K562 (cell line): ENCODE measurements at regions not wholly inside any gene's neighbourhood (a gene's known extent, or its start where the extent isn't known, plus 50 kb on each side); places are given as distances from the start of the nearest gene placed in this dataset.
A peak's percentile ranks its signal among the peaks of the same experiment; 100 is the strongest.

Experiments
- ATAC-seq: fragments of 200-7000 bp; cut with Tn5 transposase; 3 replicates; pipeline ENCODE4 v1.9.1; 2020; ENCODE audit warnings: moderate library complexity
- BruUV-seq: library from RNA; stranded (reverse); fragments of 400-500 nt; replicated peaks from 2 replicates; lab custom pipeline; 2021; lab: Mats Ljungman, UMichigan
- CTCF ChIA-PET: fragments of 300-600 bp; formaldehyde crosslinking; extraction: SDS; loops from one replicate; lab custom pipeline; 2021; ENCODE audit warnings: low intra/inter-chr PET ratio; lab: Yijun Ruan, JAX
- POLR2A ChIA-PET: fragments of 300-600, 350-650 bp; sonication (Branson Sonifier 250); formaldehyde crosslinking; extraction: SDS; loops from one replicate; lab custom pipeline; 2021; ENCODE audit warnings: antibody characterized with exemption, inconsistent platforms; lab: Yijun Ruan, JAX
- DNase-seq, 4 experiments: peaks; one replicate each; pipeline versions ENCODE4 v3.0.0 to v3.0.0-alpha.2; 2011 to 2018; ENCODE audit warnings: low spot score in 3 of 4, mixed read lengths in 3 of 4; ENCODE audit errors: extremely low read depth in 1 of 4
- FAIRE-seq: peaks from 2 replicates; lab custom pipeline; 2011; peaks lifted over from hg19 to GRCh38; lab: Jason Lieb, UNC
- H2AFZ ChIP-seq: 2 replicates; pipeline ENCODE4 v1.6.0; 2011; ENCODE audit warnings: low read depth, low read length, control low read depth, inconsistent platforms
- H3K27ac ChIP-seq: fragments of 200-600 bp; 3 replicates; pipeline ENCODE4 v1.8.0; 2011; ENCODE audit warnings: low read depth, mild to moderate bottlenecking, control low read depth, inconsistent platforms, low read length, moderate library complexity, mixed read lengths; ENCODE audit errors: extremely low read depth
- H3K27me3 ChIP-seq, 2 experiments: fragments of 300-600 bp in 1 of 2; 2 replicates in 1 of 2; 3 replicates in 1 of 2; pipeline versions ENCODE4 v1.6.0 to v1.8.0; 2011; ENCODE audit warnings: inconsistent platforms in 2 of 2, low read length in 2 of 2, mild to moderate bottlenecking in 1 of 2, mixed read lengths in 1 of 2, moderate library complexity in 1 of 2; ENCODE audit not compliant: control insufficient read depth in 2 of 2, insufficient read depth in 2 of 2
- H3K36me3 ChIP-seq: fragments of 300-600 bp; 3 replicates; pipeline ENCODE4 v1.8.0; 2011; ENCODE audit warnings: mild to moderate bottlenecking, low read length, inconsistent platforms; ENCODE audit not compliant: control insufficient read depth, insufficient read depth
- H3K4me1 ChIP-seq, 2 experiments: fragments of 200-600 bp in 1 of 2; replicated peaks in 1 of 2; 2 replicates in 1 of 2; 3 replicates in 1 of 2; pipeline versions ENCODE4 v1.5.1 to v1.8.0; 2011; ENCODE audit warnings: inconsistent platforms in 2 of 2, low read length in 2 of 2, mild to moderate bottlenecking in 1 of 2, mixed read lengths in 1 of 2, moderate library complexity in 1 of 2; ENCODE audit not compliant: control insufficient read depth in 2 of 2, insufficient read depth in 2 of 2
- H3K4me2 ChIP-seq: 2 replicates; pipeline ENCODE4 v1.6.1; 2011; ENCODE audit warnings: low read length, control low read depth, inconsistent platforms, mixed read lengths; ENCODE audit not compliant: insufficient read depth
- H3K4me3 ChIP-seq: fragments of 200-600 bp; sonication (generic), shearing (Covaris generic); 2 replicates; pipeline ENCODE4 v1.5.1; 2016; ENCODE audit warnings: control low read depth, inconsistent platforms
- H3K79me2 ChIP-seq: fragments of 200-600 bp; 3 replicates; pipeline ENCODE4 v1.8.0; 2011; ENCODE audit warnings: low read length, inconsistent platforms; ENCODE audit not compliant: control insufficient read depth, insufficient read depth
- H3K9ac ChIP-seq, 2 experiments: 2 replicates each; pipeline versions ENCODE4 v1.6.0 to v1.6.1; 2011; ENCODE audit warnings: low read depth in 2 of 2, low read length in 2 of 2, control low read depth in 1 of 2, inconsistent platforms in 1 of 2, mild to moderate bottlenecking in 1 of 2, mixed read lengths in 1 of 2; ENCODE audit not compliant: insufficient read depth in 1 of 2
- H3K9me1 ChIP-seq: one replicate; pipeline ENCODE4 v1.6.0; 2011; ENCODE audit warnings: inconsistent platforms, mild to moderate bottlenecking, low read length, moderate library complexity; ENCODE audit not compliant: control insufficient read depth, insufficient read depth
- H3K9me3 ChIP-seq: replicated peaks from 2 replicates; pipeline ENCODE4 v1.5.1; 2011; ENCODE audit warnings: low read depth, low read length, inconsistent platforms; ENCODE audit not compliant: control insufficient read depth, insufficient read depth
- H4K20me1 ChIP-seq: replicated peaks from 2 replicates; pipeline ENCODE4 v1.6.1; 2011; ENCODE audit warnings: low read length, inconsistent platforms, mixed read lengths; ENCODE audit not compliant: control insufficient read depth, insufficient read depth
- C11orf30 ChIP-seq: fragments of 450-650 bp; IDR thresholded peaks from 2 replicates; pipeline ENCODE4 v1.6.1; 2016; ENCODE audit warnings: low read depth, mild to moderate bottlenecking
- NFYB ChIP-seq: IDR thresholded peaks from 2 replicates; pipeline ENCODE4 v1.6.1; 2011; ENCODE audit warnings: mild to moderate bottlenecking, moderate library complexity; ENCODE audit not compliant: insufficient read length; ENCODE audit errors: extremely low read depth
- TCF7 ChIP-seq: sonication (generic); IDR thresholded peaks from 2 replicates; pipeline ENCODE4 v1.6.1; 2016; ENCODE audit warnings: antibody characterized with exemption, borderline replicate concordance
- U2AF1 ChIP-seq: fragments of 200-400 bp; formaldehyde crosslinking; optimal IDR thresholded peaks from 2 replicates; pipeline ENCODE3; 2017; ENCODE audit warnings: mild to moderate bottlenecking, low read depth, low read length, moderate library complexity
- ZBTB8A ChIP-seq: fragments of 450-650 bp; IDR thresholded peaks from 2 replicates; pipeline ENCODE4 v1.6.1; 2018; ENCODE audit warnings: mild to moderate bottlenecking, moderate library complexity; ENCODE audit not compliant: partially characterized antibody
- ZFPM2 ChIP-seq: fragments of 250-450 bp; sonication (Bioruptor Pico); IDR thresholded peaks from 2 replicates; pipeline ENCODE4 v1.5.1; 2022; ENCODE audit warnings: mild to moderate bottlenecking
- ZNF184 ChIP-seq: sonication (generic); formaldehyde crosslinking; IDR thresholded peaks from 2 replicates; pipeline ENCODE4 v1.5.0; 2020; ENCODE audit warnings: missing genetic modification reagents
- ZNF316 ChIP-seq: fragments of 450-650 bp; IDR thresholded peaks from 2 replicates; pipeline ENCODE4 v1.6.1; 2016
- in situ Hi-C: fragments of 300-500 bp; cut with MboI; formaldehyde crosslinking; loops from 4 replicates; pipeline ENCODE4 v1.15.0; 2018; ENCODE audit warnings: inconsistent platforms, mixed read lengths
- intact Hi-C: fragments of 100-400 bp; cut with micrococcal nuclease; formaldehyde crosslinking; loops from 2 replicates; pipeline ENCODE4 v1.14.2; 2022
- TF ChIP-seq, protein P1 (sequence below): sonication (generic); formaldehyde crosslinking; IDR thresholded peaks from 2 replicates; pipeline ENCODE4 v1.8.0; 2022; ENCODE audit warnings: mild to moderate bottlenecking, low read depth, missing genetic modification reagents

- 0 out of 2 replicates have a peak, but pooled peaks cover 1% of the 10 kb centered on the region for H3K9me3 ChIP-seq
- TF ChIP-seq NFYB (no peak), ZNF184 (CRISPR knock-in tag) (no peak), ZFPM2 (CRISPR knock-in tag) (no peak), U2AF1 (no peak), C11orf30 (peak; percentile 44; the same call in 1 of the 2 replicates), ZBTB8A (no peak), TCF7 (no peak), ZNF316 (peak; percentile 61)
- TF ChIP-seq, protein P1, sequence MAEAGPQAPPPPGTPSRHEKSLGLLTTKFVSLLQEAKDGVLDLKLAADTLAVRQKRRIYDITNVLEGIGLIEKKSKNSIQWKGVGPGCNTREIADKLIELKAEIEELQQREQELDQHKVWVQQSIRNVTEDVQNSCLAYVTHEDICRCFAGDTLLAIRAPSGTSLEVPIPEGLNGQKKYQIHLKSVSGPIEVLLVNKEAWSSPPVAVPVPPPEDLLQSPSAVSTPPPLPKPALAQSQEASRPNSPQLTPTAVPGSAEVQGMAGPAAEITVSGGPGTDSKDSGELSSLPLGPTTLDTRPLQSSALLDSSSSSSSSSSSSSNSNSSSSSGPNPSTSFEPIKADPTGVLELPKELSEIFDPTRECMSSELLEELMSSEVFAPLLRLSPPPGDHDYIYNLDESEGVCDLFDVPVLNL (CRISPR knock-in tag) = no peak
- TF ChIP-seq, all 486 proteins: peak for 2
- H3K27ac ChIP-seq = no peak overlapping the region
- intact Hi-C loops = no loop called here
- ChIA-PET POLR2A (no interaction called here), CTCF (no interaction called here)
- no peak overlapping the region for H3K9ac ChIP-seq
- no peak for ATAC-seq
- H2AFZ ChIP-seq = no peak overlapping the region
- FAIRE-seq = no peak
- DNase-seq = no peak
- no peaks in the 10 kb centered on the region for H3K79me2 ChIP-seq
- no peaks in the 10 kb centered on the region for H3K9me1 ChIP-seq
- no peaks in the 10 kb centered on the region for H4K20me1 ChIP-seq
- H3K4me3 ChIP-seq = no peak overlapping the region
- no peaks in the 10 kb centered on the region for H3K36me3 ChIP-seq
- H3K27me3 ChIP-seq = no peaks in the 10 kb centered on the region
- in situ Hi-C loops = no loop called here
- BruUV-seq = no TSS peak
- H3K4me2 ChIP-seq = no peak overlapping the region
- H3K4me1 ChIP-seq = no peaks in the 10 kb centered on the region
Measured at GRCh38 chr10:64182671-64183070, 661.5 kb downstream of the REEP3 start.
